Activated CD8-positive, alpha-beta memory T cell treated with anti-CD3 and anti-CD28 coated beads, Interleukin-2, amount 10 ng/mL, durations not matched to agents 7 days and 5 days (primary cell): ENCODE measurements at regions not wholly inside any gene's neighbourhood (a gene's known extent, or its start where the extent isn't known, plus 50 kb on each side); places are given as distances from the start of the nearest gene placed in this dataset.

Experiments used
- ATAC-seq: fragments of 150-1000 bp; cut with Tn5 transposase; one replicate; pipeline ENCODE4 v1.10.0; 2021; ENCODE audit warnings: moderate library complexity
- CTCF ChIA-PET: fragments of 350-600 bp; sonication (Branson Sonifier 250); formaldehyde crosslinking; loops from one replicate; lab custom pipeline; 2021; ENCODE audit warnings: antibody characterized with exemption; lab: Charles Lee
- DNase-seq: peaks from one replicate; pipeline ENCODE4 v3.0.0-alpha.2; 2020
- H3K27ac Mint-ChIP-seq: one replicate; pipeline ENCODE4 v1.8.0; 2021; ENCODE audit warnings: mild to moderate bottlenecking, mixed read lengths
- H3K27me3 Mint-ChIP-seq: one replicate; pipeline ENCODE4 v1.8.0; 2021; ENCODE audit warnings: mixed read lengths
- H3K36me3 Mint-ChIP-seq: one replicate; pipeline ENCODE4 v1.8.0; 2021; ENCODE audit warnings: mild to moderate bottlenecking, mixed read lengths
- H3K4me1 Mint-ChIP-seq: one replicate; pipeline ENCODE4 v1.8.0; 2021; ENCODE audit warnings: mixed read lengths
- H3K4me3 Mint-ChIP-seq: one replicate; pipeline ENCODE4 v1.8.0; 2021; ENCODE audit warnings: mild to moderate bottlenecking, moderate library complexity, mixed read lengths
- H3K9me3 Mint-ChIP-seq: one replicate; pipeline ENCODE4 v1.8.0; 2022; ENCODE audit warnings: low read depth, mixed read lengths

DNA sequence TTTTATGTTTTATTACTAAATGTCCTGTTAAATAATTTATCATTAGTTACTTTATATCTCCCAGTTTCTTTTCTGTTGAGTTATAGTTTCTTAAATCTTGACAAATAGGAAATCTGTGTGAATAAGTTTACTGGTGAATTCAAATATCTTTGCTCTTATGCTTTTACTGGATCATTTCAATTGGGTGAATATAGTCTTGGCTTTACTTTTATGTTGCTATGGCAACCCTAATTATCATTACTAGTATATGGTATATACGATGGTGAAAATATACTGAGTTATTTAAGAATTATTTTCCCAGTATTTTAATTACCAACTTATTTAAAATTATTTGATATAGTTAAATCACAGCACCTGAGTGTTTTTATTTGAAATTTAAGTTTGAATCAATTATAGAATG is 363.0 kb downstream of the CDH10 start:
- DNase-seq (no peak), ATAC-seq (no peak)
- no peak overlapping the region for H3K4me3 Mint-ChIP-seq
- no peaks in the 10 kb centered on the region for H3K27me3 Mint-ChIP-seq
- CTCF ChIA-PET, result no interaction called here
- H3K4me1 Mint-ChIP-seq, result no peaks in the 10 kb centered on the region
- no peak overlapping the region for H3K27ac Mint-ChIP-seq
- H3K36me3 Mint-ChIP-seq, result no peaks in the 10 kb centered on the region
- no peaks in the 10 kb centered on the region for H3K9me3 Mint-ChIP-seq

DNA sequence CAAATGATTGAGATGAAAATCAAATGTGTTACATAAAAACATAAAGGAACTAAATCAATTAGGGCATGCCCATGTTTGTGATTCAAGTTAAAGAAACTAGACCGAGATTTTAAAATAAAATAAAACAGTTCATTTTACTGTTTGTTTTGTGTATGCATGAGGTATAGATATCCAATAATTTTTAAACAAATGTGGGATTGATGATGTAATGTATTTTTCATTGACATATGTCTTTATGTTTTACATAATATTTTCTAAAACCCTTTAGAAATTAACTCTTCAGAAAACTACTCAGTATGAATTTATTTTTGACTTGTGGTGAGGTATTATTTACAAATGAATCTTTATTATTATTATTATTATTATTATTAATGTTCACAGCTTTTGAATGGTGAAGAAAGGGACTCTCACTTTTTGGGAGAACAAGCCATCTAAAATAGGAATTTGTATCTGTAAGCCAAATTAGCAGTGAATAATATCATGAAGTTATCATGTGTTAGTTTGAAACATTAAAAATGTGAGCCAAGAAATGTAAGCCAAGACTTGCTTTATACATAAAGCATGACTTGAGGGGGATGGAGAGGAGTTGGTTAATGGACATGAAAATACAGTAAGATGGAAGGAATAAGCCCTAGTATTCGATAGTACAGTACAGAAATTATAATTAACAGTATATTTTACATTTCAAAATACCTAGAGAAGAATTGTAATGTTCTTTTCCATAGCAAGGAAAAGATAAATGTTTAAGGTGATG is 355.0 kb downstream of the CDH10 start:
- H3K4me3 Mint-ChIP-seq, result no peak overlapping the region
- no peak overlapping the region for H3K27ac Mint-ChIP-seq
- peaks cover 4% of the 10 kb centered on the region for H3K9me3 Mint-ChIP-seq
- ATAC-seq (no peak), DNase-seq (no peak)
- H3K27me3 Mint-ChIP-seq, result no peaks in the 10 kb centered on the region
- no peaks in the 10 kb centered on the region for H3K36me3 Mint-ChIP-seq
- CTCF ChIA-PET, result no interaction called here
- no peaks in the 10 kb centered on the region for H3K4me1 Mint-ChIP-seq

DNA sequence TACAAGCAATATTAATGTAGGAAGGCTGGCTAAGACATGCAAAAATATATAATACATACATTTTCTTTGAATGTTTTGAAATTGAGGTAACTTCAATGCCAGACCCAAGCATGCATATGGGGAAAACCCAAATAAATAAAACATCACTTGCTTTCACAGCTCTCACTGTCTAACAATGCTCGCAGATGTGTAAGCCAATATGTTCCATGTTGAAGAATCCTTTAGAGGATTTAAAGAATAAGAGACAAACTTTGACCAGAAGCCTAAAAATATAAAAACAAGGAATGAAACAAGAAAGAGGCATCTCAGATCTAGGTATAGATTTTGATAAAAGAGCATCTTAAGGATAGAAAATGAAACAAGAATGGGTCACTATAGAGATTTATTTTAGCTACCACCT is 354.2 kb downstream of the CDH10 start:
- H3K4me3 Mint-ChIP-seq, result no peak overlapping the region
- no peaks in the 10 kb centered on the region for H3K4me1 Mint-ChIP-seq
- H3K27ac Mint-ChIP-seq, result no peak overlapping the region
- DNase-seq (no peak), ATAC-seq (no peak)
- no peaks in the 10 kb centered on the region for H3K27me3 Mint-ChIP-seq
- no peaks in the 10 kb centered on the region for H3K36me3 Mint-ChIP-seq
- peaks cover 4% of the 10 kb centered on the region for H3K9me3 Mint-ChIP-seq
- CTCF ChIA-PET, result no interaction called here

DNA sequence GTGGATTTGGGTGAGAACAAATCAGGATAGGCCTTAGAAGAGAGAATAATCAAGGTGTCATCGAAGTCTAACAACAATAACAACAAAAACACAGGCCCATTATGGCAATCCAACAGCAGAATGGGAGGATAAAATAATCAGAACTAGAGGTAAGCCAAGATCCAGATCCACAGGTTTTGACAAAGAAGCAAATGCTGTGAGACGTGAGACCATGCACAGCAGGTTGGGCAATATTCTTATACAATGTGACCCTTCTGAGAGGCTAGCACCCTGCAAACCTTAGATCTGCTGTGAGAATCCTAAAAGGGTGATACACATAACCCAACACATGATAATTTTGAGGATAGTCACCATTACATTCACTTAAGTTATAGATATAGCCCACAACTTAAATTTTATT is 352.9 kb downstream of the CDH10 start:
- Mint-ChIP-seq H3K36me3 (no peaks in the 10 kb centered on the region), H3K4me3 (no peak overlapping the region), H3K9me3 (peaks cover 13% of the 10 kb centered on the region), H3K27ac (no peak overlapping the region), H3K27me3 (no peaks in the 10 kb centered on the region), H3K4me1 (no peaks in the 10 kb centered on the region)
- DNase-seq, result no peak
- ATAC-seq, result no peak
- CTCF ChIA-PET, result no interaction called here

DNA sequence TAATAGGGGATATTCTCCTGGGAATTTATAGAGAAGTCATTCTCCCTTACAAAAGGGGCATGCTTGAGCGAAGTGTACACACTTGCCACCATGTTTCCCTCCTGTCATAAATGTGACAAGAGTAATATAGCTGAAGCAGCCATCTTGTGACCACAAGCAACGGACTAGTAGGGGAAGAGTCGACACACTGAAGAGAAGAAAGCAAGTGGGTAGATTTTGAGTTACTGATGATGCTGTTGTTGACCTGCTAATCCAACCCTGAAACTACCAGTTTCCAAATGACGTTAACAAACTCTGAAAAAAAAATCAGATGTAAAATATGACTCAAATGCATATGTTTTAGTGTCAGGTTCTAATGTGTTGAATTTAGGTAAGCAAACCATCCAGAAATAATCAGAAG is 350.4 kb downstream of the CDH10 start:
- H3K27ac Mint-ChIP-seq, result no peak overlapping the region
- no peaks in the 10 kb centered on the region for H3K4me1 Mint-ChIP-seq
- H3K9me3 Mint-ChIP-seq, result peaks cover 23% of the 10 kb centered on the region
- ATAC-seq (no peak), DNase-seq (no peak)
- no peak overlapping the region for H3K4me3 Mint-ChIP-seq
- H3K36me3 Mint-ChIP-seq, result no peaks in the 10 kb centered on the region
- CTCF ChIA-PET, result no interaction called here
- H3K27me3 Mint-ChIP-seq, result no peaks in the 10 kb centered on the region

DNA sequence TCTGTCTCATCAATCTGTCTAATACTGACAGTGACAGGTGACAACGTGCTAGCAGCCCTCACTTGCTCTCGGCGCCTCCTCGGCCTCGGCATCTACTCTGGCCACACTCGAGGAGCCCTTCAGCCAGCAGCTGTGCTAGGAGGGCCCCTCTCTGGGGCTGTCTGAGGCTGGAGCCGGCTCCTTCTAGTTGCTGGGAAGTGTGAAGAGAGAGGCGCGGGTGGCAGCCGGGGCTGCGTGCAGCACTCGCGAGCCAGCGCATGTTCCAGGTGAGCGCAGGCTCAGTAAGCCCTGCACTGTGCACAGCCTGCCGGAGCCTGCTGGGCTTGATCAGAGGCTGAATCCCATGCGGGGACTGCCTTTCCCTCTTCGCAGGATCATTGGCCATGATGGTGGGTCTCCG is 330.7 kb downstream of the CDH10 start:
- no peak overlapping the region for H3K4me3 Mint-ChIP-seq
- no peak overlapping the region for H3K27ac Mint-ChIP-seq
- peaks cover 24% of the 10 kb centered on the region for H3K9me3 Mint-ChIP-seq
- no peak for ATAC-seq
- no peaks in the 10 kb centered on the region for H3K36me3 Mint-ChIP-seq
- no peaks in the 10 kb centered on the region for H3K27me3 Mint-ChIP-seq
- no peak for DNase-seq
- CTCF ChIA-PET, result no interaction called here
- H3K4me1 Mint-ChIP-seq, result no peaks in the 10 kb centered on the region

DNA sequence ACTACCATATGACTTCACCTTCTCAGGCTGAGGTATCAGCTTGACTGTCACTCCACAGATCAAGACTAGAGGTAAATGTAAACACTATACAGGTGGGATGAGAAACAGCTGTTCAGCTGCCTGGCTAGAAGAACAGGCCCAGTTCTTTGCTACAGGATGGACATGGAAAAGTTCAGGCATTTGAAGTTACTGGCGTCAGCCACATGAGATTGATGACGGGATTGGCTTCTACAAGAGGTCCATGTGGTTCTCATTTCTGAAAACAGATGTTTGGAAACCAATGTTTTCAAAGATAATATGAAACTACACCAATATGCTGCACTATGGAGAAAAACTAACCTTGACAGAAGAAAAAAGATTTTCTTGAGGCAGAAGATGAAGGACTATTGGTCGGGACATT is 324.1 kb downstream of the CDH10 start:
- Mint-ChIP-seq H3K27me3 (no peaks in the 10 kb centered on the region), H3K4me3 (no peak overlapping the region), H3K9me3 (peaks cover 17% of the 10 kb centered on the region), H3K27ac (no peak overlapping the region), H3K36me3 (no peaks in the 10 kb centered on the region), H3K4me1 (no peaks in the 10 kb centered on the region)
- ATAC-seq, result no peak
- DNase-seq, result no peak
- CTCF ChIA-PET, result no interaction called here

DNA sequence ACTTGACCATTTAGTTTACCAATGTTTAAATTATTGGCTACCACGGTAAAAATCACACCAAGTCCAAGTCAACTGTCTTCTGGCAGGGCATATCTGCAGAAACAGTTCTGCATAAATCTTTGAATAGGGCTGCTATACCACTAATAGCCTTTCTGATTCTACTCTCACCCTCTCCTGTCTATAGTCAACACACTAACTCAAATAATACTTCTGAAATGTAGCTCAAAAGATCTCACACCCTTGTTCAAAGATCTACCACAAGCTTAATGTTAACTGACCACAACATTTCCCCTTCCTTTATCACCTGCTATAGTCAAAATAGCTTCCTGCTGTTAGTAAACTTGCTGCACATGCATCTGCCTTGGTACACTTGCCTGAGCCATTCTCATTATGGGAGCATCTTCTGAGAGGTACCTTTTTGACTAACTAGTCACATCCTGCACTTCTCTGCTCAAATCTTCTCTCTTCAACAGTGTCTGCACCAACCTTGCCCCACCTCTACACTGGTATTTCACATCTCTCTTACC is 319.4 kb downstream of the CDH10 start:
- peaks cover 21% of the 10 kb centered on the region for H3K9me3 Mint-ChIP-seq
- no peaks in the 10 kb centered on the region for H3K36me3 Mint-ChIP-seq
- no peak overlapping the region for H3K27ac Mint-ChIP-seq
- no peaks in the 10 kb centered on the region for H3K4me1 Mint-ChIP-seq
- DNase-seq (no peak), ATAC-seq (no peak)
- no peak overlapping the region for H3K4me3 Mint-ChIP-seq
- no peaks in the 10 kb centered on the region for H3K27me3 Mint-ChIP-seq
- CTCF ChIA-PET, result no interaction called here

DNA sequence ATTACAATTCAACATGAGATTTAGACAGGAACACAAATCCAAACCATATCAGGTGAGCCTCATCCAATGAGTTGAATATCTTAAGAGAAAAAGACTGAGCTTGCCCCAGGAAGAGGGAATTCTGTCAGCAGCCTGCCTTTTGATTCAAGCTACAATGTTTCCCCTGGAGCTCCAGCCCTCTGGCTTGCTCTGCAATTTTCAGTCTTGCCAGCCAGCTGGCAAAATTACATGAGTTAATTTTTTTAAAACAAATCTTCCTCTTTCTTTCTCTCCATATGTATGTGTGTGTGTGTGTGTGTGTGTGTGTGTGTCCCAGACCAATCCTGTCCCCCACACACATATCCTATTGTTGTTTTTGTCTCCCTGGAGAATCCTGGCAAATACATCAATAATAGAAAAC is 313.2 kb downstream of the CDH10 start:
- CTCF ChIA-PET, result no interaction called here
- Mint-ChIP-seq H3K4me3 (no peak overlapping the region), H3K36me3 (no peaks in the 10 kb centered on the region), H3K4me1 (no peaks in the 10 kb centered on the region), H3K9me3 (peaks cover 31% of the 10 kb centered on the region), H3K27me3 (no peaks in the 10 kb centered on the region), H3K27ac (no peak overlapping the region)
- ATAC-seq (no peak), DNase-seq (no peak)

DNA sequence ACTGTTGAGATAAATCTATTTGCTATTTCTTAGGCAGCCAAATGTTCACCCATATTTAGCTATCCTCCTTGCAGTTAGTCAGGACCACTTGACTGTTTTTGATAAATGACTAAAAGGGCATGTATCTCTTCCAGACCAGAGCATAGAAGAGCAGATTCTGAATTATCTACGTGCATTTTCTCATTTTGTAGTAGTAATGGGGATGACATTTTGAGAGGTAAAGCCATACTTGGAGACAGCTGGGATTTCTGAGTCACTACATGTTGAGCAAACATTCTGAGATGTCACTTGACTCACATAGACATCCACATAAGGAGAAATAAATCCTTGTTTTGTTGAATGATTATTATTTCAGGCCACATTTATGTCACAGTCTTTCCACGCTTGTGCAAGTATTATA is 297.6 kb downstream of the CDH10 start:
- DNase-seq (no peak), ATAC-seq (no peak)
- Mint-ChIP-seq H3K27ac (no peak overlapping the region), H3K4me3 (no peak overlapping the region), H3K9me3 (peaks cover 10% of the 10 kb centered on the region), H3K36me3 (no peaks in the 10 kb centered on the region), H3K27me3 (no peaks in the 10 kb centered on the region), H3K4me1 (no peaks in the 10 kb centered on the region)
- CTCF ChIA-PET, result no interaction called here

DNA sequence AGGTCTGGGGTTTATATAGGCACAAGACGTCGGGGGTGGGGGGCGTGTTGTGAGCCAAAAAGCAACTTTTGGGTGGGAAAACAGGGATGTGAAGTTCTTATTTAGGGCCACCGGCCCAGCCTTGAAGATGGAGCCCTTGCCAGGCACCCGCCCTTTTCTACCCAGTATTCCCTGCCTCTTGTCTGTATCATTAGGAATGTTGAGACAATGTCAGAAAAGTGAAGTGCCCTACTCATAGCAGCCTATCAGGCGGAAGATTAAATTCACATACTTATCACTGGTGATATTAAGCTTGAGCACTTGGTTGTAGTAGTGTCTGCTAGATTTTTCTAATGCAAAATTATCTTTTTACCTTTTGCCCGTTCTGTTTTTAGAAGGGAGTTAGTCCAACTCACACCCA is 293.5 kb downstream of the CDH10 start:
- H3K27ac Mint-ChIP-seq, result no peak overlapping the region
- DNase-seq (no peak), ATAC-seq (no peak)
- no peaks in the 10 kb centered on the region for H3K4me1 Mint-ChIP-seq
- CTCF ChIA-PET, result no interaction called here
- peaks cover 14% of the 10 kb centered on the region for H3K9me3 Mint-ChIP-seq
- H3K27me3 Mint-ChIP-seq, result no peaks in the 10 kb centered on the region
- no peak overlapping the region for H3K4me3 Mint-ChIP-seq
- H3K36me3 Mint-ChIP-seq, result no peaks in the 10 kb centered on the region

DNA sequence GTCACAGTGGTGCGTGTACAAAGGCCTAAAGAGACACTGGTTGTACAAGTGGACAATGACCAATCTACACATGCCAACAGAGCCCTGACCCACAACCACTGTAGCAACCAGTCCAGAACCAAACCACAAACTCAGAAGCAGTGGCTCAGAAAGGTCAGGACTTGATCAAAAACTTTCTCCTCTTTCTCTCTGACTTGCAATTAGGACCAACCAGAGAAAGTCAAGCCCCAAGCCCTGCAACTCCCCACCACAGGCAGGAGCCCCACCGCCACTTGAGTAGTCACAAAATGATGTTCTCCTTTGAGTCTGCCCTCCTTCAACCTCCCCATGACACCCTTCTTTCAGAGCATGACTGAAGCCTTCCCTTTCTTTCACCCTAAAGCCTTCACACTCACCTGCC is 291.8 kb downstream of the CDH10 start:
- Mint-ChIP-seq H3K27ac (no peak overlapping the region), H3K4me1 (no peaks in the 10 kb centered on the region)

DNA sequence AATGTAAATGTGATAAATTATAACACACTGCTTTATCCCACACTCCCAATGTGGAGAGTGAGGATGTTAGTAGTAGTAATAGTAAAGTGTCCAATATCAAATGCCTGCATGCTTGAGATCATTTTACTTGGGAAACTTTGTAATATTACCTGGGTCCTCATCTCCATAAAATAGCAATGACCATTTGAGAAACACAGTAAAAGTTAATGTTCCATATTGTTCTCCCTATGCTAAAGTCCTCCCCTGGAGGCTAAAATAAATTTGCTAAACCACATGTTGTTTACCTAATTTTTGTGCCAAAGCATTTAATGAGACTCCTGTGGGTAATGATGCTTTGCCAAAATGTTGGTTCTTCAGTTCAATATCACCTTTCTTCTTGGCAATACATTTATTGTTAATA is 291.2 kb downstream of the CDH10 start:
- CTCF ChIA-PET, result no interaction called here
- DNase-seq (no peak), ATAC-seq (no peak)
- peaks cover 10% of the 10 kb centered on the region for H3K9me3 Mint-ChIP-seq
- no peak overlapping the region for H3K27ac Mint-ChIP-seq
- no peaks in the 10 kb centered on the region for H3K27me3 Mint-ChIP-seq
- no peak overlapping the region for H3K4me3 Mint-ChIP-seq
- no peaks in the 10 kb centered on the region for H3K4me1 Mint-ChIP-seq
- H3K36me3 Mint-ChIP-seq, result no peaks in the 10 kb centered on the region

More for the DNA sequence above, 291.8 kb downstream of the CDH10 start:
- ATAC-seq, result no peak
- Mint-ChIP-seq H3K36me3 (no peaks in the 10 kb centered on the region), H3K27me3 (no peaks in the 10 kb centered on the region), H3K9me3 (peaks cover 12% of the 10 kb centered on the region), H3K4me3 (no peak overlapping the region)
- no peak for DNase-seq
- CTCF ChIA-PET, result no interaction called here

DNA sequence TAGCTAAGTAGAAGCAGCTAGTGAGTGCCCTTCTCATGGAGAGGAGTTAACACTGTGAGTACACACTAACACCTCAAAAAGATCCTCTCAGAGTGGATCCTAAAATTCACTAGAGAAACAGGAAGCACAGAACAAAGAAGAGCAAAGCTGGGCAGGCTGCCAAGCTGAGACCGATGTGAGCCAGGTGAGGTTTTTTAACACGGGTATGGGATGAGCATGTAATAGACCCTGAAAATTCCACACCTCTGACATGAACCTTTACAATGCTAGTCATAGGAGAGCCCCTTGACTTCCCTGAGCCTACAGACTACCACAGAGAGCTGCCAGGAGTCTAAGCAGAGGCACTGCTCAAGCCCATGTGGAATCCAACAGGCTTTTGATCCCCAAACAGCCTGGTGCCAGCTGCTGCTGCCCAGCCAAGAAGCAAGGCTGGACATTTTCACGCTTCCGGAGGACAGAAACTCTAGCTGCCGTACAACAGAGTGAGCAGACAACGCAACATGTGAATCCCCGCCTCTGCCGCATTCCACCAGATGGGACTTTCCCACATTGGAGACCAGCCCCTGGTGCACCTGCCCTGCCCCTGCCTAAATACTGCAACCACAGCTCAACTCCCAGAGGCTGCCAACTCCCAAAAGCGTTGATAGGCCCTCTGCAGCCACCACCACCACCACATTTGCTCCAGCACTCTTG is 280.8 kb downstream of the CDH10 start:
- CTCF ChIA-PET, result no interaction called here
- DNase-seq, result no peak
- ATAC-seq, result no peak
- Mint-ChIP-seq H3K27me3 (no peaks in the 10 kb centered on the region), H3K9me3 (peaks cover 16% of the 10 kb centered on the region), H3K4me3 (no peak overlapping the region), H3K27ac (no peak overlapping the region), H3K4me1 (no peaks in the 10 kb centered on the region), H3K36me3 (peaks cover 2% of the 10 kb centered on the region)
